H1 (cell line): ENCODE measurements at regions not wholly inside any gene's neighbourhood (a gene's known extent, or its start where the extent isn't known, plus 50 kb on each side); places are given as distances from the start of the nearest gene placed in this dataset.

Experiments
- CTCF ChIA-PET: fragments of 300-600 bp; sonication (Branson Sonifier 250); formaldehyde crosslinking; loops from one replicate; lab custom pipeline; 2021; ENCODE audit not compliant: partially characterized antibody; lab: Charles Lee
- POLR2A ChIA-PET: fragments of 300-600 bp; sonication (Branson Sonifier 250); formaldehyde crosslinking; loops from one replicate; lab custom pipeline; 2021; ENCODE audit warnings: inconsistent platforms; ENCODE audit not compliant: partially characterized antibody; lab: Charles Lee
- DNase-seq, 2 experiments: peaks; one replicate each; pipeline versions ENCODE4 v3.0.0 to v3.0.0-alpha.2; 2010 to 2022; ENCODE audit warnings: low spot score in 2 of 2, low read depth in 1 of 2, mixed read lengths in 1 of 2
- FAIRE-seq: peaks from 2 replicates; lab custom pipeline; 2011; peaks lifted over from hg19 to GRCh38; lab: Jason Lieb, UNC
- H2AFZ ChIP-seq: 2 replicates; pipeline ENCODE4 v1.8.1; 2012; ENCODE audit warnings: low read length, inconsistent platforms
- H2AK5ac ChIP-seq: 2 replicates; pipeline ENCODE4 v1.6.1; 2013; ENCODE audit warnings: low read depth, low read length
- H2BK120ac ChIP-seq: replicated peaks from 2 replicates; pipeline ENCODE3; 2013; ENCODE audit warnings: low read depth, low read length, inconsistent platforms
- H2BK12ac ChIP-seq: 2 replicates; pipeline ENCODE4 v1.6.1; 2013; ENCODE audit warnings: low read depth, low read length
- H2BK15ac ChIP-seq: 2 replicates; pipeline ENCODE4 v1.6.1; 2013; ENCODE audit warnings: low read length
- H2BK20ac ChIP-seq: 2 replicates; pipeline ENCODE4 v1.6.1; 2013; ENCODE audit warnings: low read length
- H2BK5ac ChIP-seq: 2 replicates; pipeline ENCODE4 v1.6.1; 2013; ENCODE audit warnings: low read depth, low read length
- H3K14ac ChIP-seq: 2 replicates; pipeline ENCODE4 v1.6.1; 2013; ENCODE audit warnings: inconsistent platforms; ENCODE audit not compliant: insufficient read length
- H3K18ac ChIP-seq: 2 replicates; pipeline ENCODE4 v1.6.1; 2013; ENCODE audit warnings: low read length; ENCODE audit errors: extremely low read depth
- H3K23ac ChIP-seq: 2 replicates; pipeline ENCODE4 v1.6.1; 2013; ENCODE audit warnings: inconsistent platforms; ENCODE audit not compliant: insufficient read length
- H3K23me2 ChIP-seq: 2 replicates; pipeline ENCODE4 v1.6.1; 2013; ENCODE audit warnings: low read depth, low read length
- H3K27ac ChIP-seq: 2 replicates; pipeline ENCODE4 v1.6.1; 2011; ENCODE audit warnings: low read depth, low read length, inconsistent platforms
- H3K27me3 ChIP-seq, 4 experiments: replicated peaks in 1 of 4; 1 replicate in 1 of 4; 2 replicates in 3 of 4; pipeline versions ENCODE4 v1.6.1 to v1.8.1; 2011 to 2013; ENCODE audit warnings: low read length in 3 of 4, mild to moderate bottlenecking in 3 of 4, inconsistent platforms in 2 of 4, mixed read lengths in 2 of 4, moderate library complexity in 1 of 4; ENCODE audit not compliant: control insufficient read depth in 3 of 4, insufficient read depth in 3 of 4; ENCODE audit errors: extremely low read depth in 1 of 4
- H3K36me3 ChIP-seq, 4 experiments: 2 replicates each; pipeline versions ENCODE4 v1.6.1 to v1.8.1; 2011 to 2013; ENCODE audit warnings: mild to moderate bottlenecking in 4 of 4, low read length in 3 of 4, moderate library complexity in 2 of 4, control low read depth in 1 of 4, inconsistent platforms in 1 of 4; ENCODE audit not compliant: insufficient read depth in 4 of 4, control insufficient read depth in 2 of 4
- H3K4ac ChIP-seq: replicated peaks from 2 replicates; pipeline ENCODE3; 2013; ENCODE audit warnings: low read length, low read depth, mixed read lengths, inconsistent platforms; ENCODE audit not compliant: insufficient read length
- H3K4me1 ChIP-seq, 4 experiments: replicated peaks in 1 of 4; 1 replicate in 1 of 4; 2 replicates in 3 of 4; pipeline versions ENCODE4 v1.6.1 to v1.8.1; 2011 to 2013; ENCODE audit warnings: low read length in 3 of 4, inconsistent platforms in 2 of 4, mixed read lengths in 1 of 4; ENCODE audit not compliant: insufficient read depth in 4 of 4, control insufficient read depth in 3 of 4
- H3K4me2 ChIP-seq, 2 experiments: 2 replicates each; pipeline versions ENCODE4 v1.6.1 to v1.8.1; 2011 to 2013; ENCODE audit warnings: low read depth in 2 of 2, low read length in 2 of 2, control low read depth in 1 of 2, inconsistent platforms in 1 of 2, mild to moderate bottlenecking in 1 of 2; ENCODE audit not compliant: insufficient read depth in 1 of 2
- H3K4me3 ChIP-seq, 4 experiments: fragments of 200-600, 300-600 bp in 1 of 4; sonication (generic), shearing (Covaris generic), sonication (Bioruptor Twin) in 1 of 4; 2 replicates each; pipeline versions ENCODE4 v1.5.1 to v1.8.1; 2011 to 2016; ENCODE audit warnings: low read length in 4 of 4, low read depth in 3 of 4, control low read depth in 2 of 4, inconsistent platforms in 2 of 4, mild to moderate bottlenecking in 2 of 4, mixed read lengths in 1 of 4, moderate library complexity in 1 of 4; ENCODE audit not compliant: insufficient read depth in 2 of 4; ENCODE audit errors: extremely low read depth in 1 of 4
- H3K56ac ChIP-seq: replicated peaks from 2 replicates; pipeline ENCODE3; 2013; ENCODE audit warnings: low read depth, mild to moderate bottlenecking, mixed read lengths, low read length, inconsistent platforms; ENCODE audit not compliant: insufficient read length
- H3K79me1 ChIP-seq: 2 replicates; pipeline ENCODE4 v1.6.1; 2013; ENCODE audit warnings: low read depth, low read length, control low read depth
- H3K79me2 ChIP-seq, 2 experiments: 2 replicates each; pipeline versions ENCODE4 v1.6.1 to v1.8.1; 2012 to 2013; ENCODE audit warnings: low read length in 2 of 2, mild to moderate bottlenecking in 2 of 2, inconsistent platforms in 1 of 2; ENCODE audit not compliant: insufficient read depth in 2 of 2, control insufficient read depth in 1 of 2
- H3K9ac ChIP-seq, 4 experiments: replicated peaks in 1 of 4; 1 replicate in 1 of 4; 2 replicates in 3 of 4; pipeline versions ENCODE4 v1.6.1 to v1.8.1; 2011 to 2013; ENCODE audit warnings: low read depth in 3 of 4, low read length in 3 of 4, control low read depth in 2 of 4, mild to moderate bottlenecking in 2 of 4, moderate library complexity in 2 of 4, inconsistent platforms in 1 of 4; ENCODE audit errors: extremely low read depth in 1 of 4
- H3K9me3 ChIP-seq, 2 experiments: 2 replicates each; pipeline versions ENCODE4 v1.6.1 to v1.8.1; 2012 to 2013; ENCODE audit warnings: mild to moderate bottlenecking in 2 of 2, moderate library complexity in 2 of 2, control low read depth in 1 of 2, inconsistent platforms in 1 of 2, low read depth in 1 of 2, low read length in 1 of 2, mixed read lengths in 1 of 2; ENCODE audit not compliant: insufficient read depth in 2 of 2
- H4K20me1 ChIP-seq, 2 experiments: replicated peaks in 1 of 2; 2 replicates each; pipeline versions ENCODE3 to v1.8.1; 2011 to 2013; ENCODE audit warnings: inconsistent platforms in 2 of 2, low read length in 2 of 2, mild to moderate bottlenecking in 1 of 2; ENCODE audit not compliant: insufficient read depth in 2 of 2, control insufficient read depth in 1 of 2
- H4K5ac ChIP-seq: 2 replicates; pipeline ENCODE4 v1.6.1; 2013; ENCODE audit warnings: low read length, low read depth, mixed read lengths, inconsistent platforms; ENCODE audit not compliant: insufficient read length
- H4K8ac ChIP-seq: 2 replicates; pipeline ENCODE4 v1.8.0; 2013; ENCODE audit warnings: mild to moderate bottlenecking, moderate library complexity, low read length, inconsistent platforms; ENCODE audit not compliant: insufficient read depth; ENCODE audit errors: extremely low read depth
- H4K91ac ChIP-seq: replicated peaks from 2 replicates; pipeline ENCODE3; 2013; ENCODE audit warnings: low read length, mixed read lengths, inconsistent platforms; ENCODE audit not compliant: insufficient read length
- CHD2 ChIP-seq: IDR thresholded peaks from 2 replicates; pipeline ENCODE4 v1.6.1; 2012; ENCODE audit warnings: low read length, improper control_type of control experiment
- JUND ChIP-seq: IDR thresholded peaks from 2 replicates; pipeline ENCODE4 v1.6.1; 2011; ENCODE audit warnings: mild to moderate bottlenecking, improper control_type of control experiment, low read length
- POLR2A ChIP-seq, 2 experiments: IDR thresholded peaks; 1 replicate in 1 of 2; 2 replicates in 1 of 2; pipeline ENCODE4 v1.6.1; 2011; ENCODE audit warnings: low read depth in 2 of 2, low read length in 2 of 2, mild to moderate bottlenecking in 2 of 2; ENCODE audit errors: control extremely low read depth in 1 of 2
- RAD21 ChIP-seq, 2 experiments: IDR thresholded peaks in 1 of 2; conservative IDR thresholded peaks in 1 of 2; 2 replicates each; pipeline ENCODE4 v1.6.1; 2011; ENCODE audit warnings: low read depth in 2 of 2, low read length in 2 of 2, improper control_type of control experiment in 1 of 2, inconsistent platforms in 1 of 2, mild to moderate bottlenecking in 1 of 2, moderate library complexity in 1 of 2
- SP4 ChIP-seq: IDR thresholded peaks from 2 replicates; pipeline ENCODE4 v1.6.1; 2012; ENCODE audit warnings: low read length, inconsistent platforms
- TBP ChIP-seq: IDR thresholded peaks from 2 replicates; pipeline ENCODE4 v1.6.1; 2011; ENCODE audit warnings: low read depth, low read length, improper control_type of control experiment
- YY1 ChIP-seq: IDR thresholded peaks from 2 replicates; pipeline ENCODE4 v1.6.1; 2011; ENCODE audit warnings: low read depth, mild to moderate bottlenecking, low read length
- WGBS, 2 experiments: shearing (Covaris generic) in 1 of 2; methylation state at CpG; one replicate each; pipeline versions ENCODE4 v1.1.6 to v1.1.7; 2013 to 2015; ENCODE audit warnings: low lambda C conversion rate in 2 of 2, mixed read lengths in 2 of 2, inconsistent platforms in 1 of 2, low coverage in 1 of 2, missing lambda C conversion rate in 1 of 2; ENCODE audit not compliant: insufficient replicate concordance in 2 of 2, insufficient coverage in 1 of 2, insufficient read length in 1 of 2; ENCODE audit errors: extremely low coverage in 1 of 2, missing lambda C conversion rate in 1 of 2; 5-methylcytosine and 5-hydroxymethylcytosine counted together

- H3K4me2 ChIP-seq: no peak overlapping the region
Observed at GRCh38 chr3:106371221-106371970, 502.6 kb upstream of the CBLB start.

More at GRCh38 chr3:106371221-106371970, 502.6 kb upstream of the CBLB start:
- Histone ChIP-seq H3K9ac (no peak overlapping the region), H2BK12ac (no peak overlapping the region), H3K79me2 (no peaks in the 10 kb centered on the region), H3K4me1 (no peaks in the 10 kb centered on the region), H2AFZ (0 out of 2 replicates have a peak overlapping the region, but pooled peaks have one; percentile 12), H2BK20ac (no peak overlapping the region), H3K27me3 (no peaks in the 10 kb centered on the region), H3K4me3 (no peak overlapping the region), H4K8ac (no peak overlapping the region), H3K36me3 (no peaks in the 10 kb centered on the region), H3K23ac (no peak overlapping the region), H3K18ac (no peak overlapping the region), H2BK15ac (no peak overlapping the region), H2AK5ac (no peak overlapping the region), H2BK120ac (no peak overlapping the region), H4K20me1 (no peaks in the 10 kb centered on the region), H2BK5ac (no peak overlapping the region), H3K79me1 (no peaks in the 10 kb centered on the region), H3K9me3 (no peaks in the 10 kb centered on the region), H3K23me2 (no peaks in the 10 kb centered on the region), H3K4ac (no peak overlapping the region), H4K5ac (no peak overlapping the region), H3K14ac (no peak overlapping the region), H3K56ac (no peak overlapping the region), H4K91ac (no peak overlapping the region), H3K27ac (no peak overlapping the region)
- FAIRE-seq (no peak), DNase-seq (no peak)
- TF ChIP-seq RAD21 (IDR thresholded peaks at IDR 0.05 in 1 of 2, conservative IDR thresholded peaks at IDR 0.05 in 1 of 2; ENCODE audit: low read depth in 2 of 2, low read length in 2 of 2) (no peak), TBP (no peak), JUND (no peak), CHD2 (no peak), YY1 (no peak), SP4 (no peak), POLR2A (IDR thresholded peaks at IDR 0.05; ENCODE audit: control extremely low read depth in 1 of 2, low read depth in 2 of 2, low read length in 2 of 2) (no peak)
- 95% methylated on average over 10 of the region's 10 CpGs; no CpG with 5 or more reads in 1 of the 2 experiments for WGBS, 2 experiments
- ChIA-PET CTCF (interaction anchor here (0.9 to 1.1 kb wide), 2 partner anchors 8 to 47 kb away, joined by 3 to 4 read pairs; no protein-coding TSS in a partner anchor), POLR2A (no interaction called here)
